H1 (cell line): ENCODE measurements at regions not wholly inside any gene's neighbourhood (a gene's known extent, or its start where the extent isn't known, plus 50 kb on each side); places are given as distances from the start of the nearest gene placed in this dataset.

Source experiments
- CTCF ChIA-PET: fragments of 300-600 bp; sonication (Branson Sonifier 250); formaldehyde crosslinking; loops from one replicate; lab custom pipeline; 2021; ENCODE audit not compliant: partially characterized antibody; lab: Charles Lee
- POLR2A ChIA-PET: fragments of 300-600 bp; sonication (Branson Sonifier 250); formaldehyde crosslinking; loops from one replicate; lab custom pipeline; 2021; ENCODE audit warnings: inconsistent platforms; ENCODE audit not compliant: partially characterized antibody; lab: Charles Lee
- DNase-seq, 2 experiments: peaks; one replicate each; pipeline versions ENCODE4 v3.0.0 to v3.0.0-alpha.2; 2010 to 2022; ENCODE audit warnings: low spot score in 2 of 2, low read depth in 1 of 2, mixed read lengths in 1 of 2
- FAIRE-seq: peaks from 2 replicates; lab custom pipeline; 2011; peaks lifted over from hg19 to GRCh38; lab: Jason Lieb, UNC
- H2AFZ ChIP-seq: 2 replicates; pipeline ENCODE4 v1.8.1; 2012; ENCODE audit warnings: low read length, inconsistent platforms
- H2AK5ac ChIP-seq: 2 replicates; pipeline ENCODE4 v1.6.1; 2013; ENCODE audit warnings: low read depth, low read length
- H2BK120ac ChIP-seq: replicated peaks from 2 replicates; pipeline ENCODE3; 2013; ENCODE audit warnings: low read depth, low read length, inconsistent platforms
- H2BK12ac ChIP-seq: 2 replicates; pipeline ENCODE4 v1.6.1; 2013; ENCODE audit warnings: low read depth, low read length
- H2BK15ac ChIP-seq: 2 replicates; pipeline ENCODE4 v1.6.1; 2013; ENCODE audit warnings: low read length
- H2BK20ac ChIP-seq: 2 replicates; pipeline ENCODE4 v1.6.1; 2013; ENCODE audit warnings: low read length
- H2BK5ac ChIP-seq: 2 replicates; pipeline ENCODE4 v1.6.1; 2013; ENCODE audit warnings: low read depth, low read length
- H3K14ac ChIP-seq: 2 replicates; pipeline ENCODE4 v1.6.1; 2013; ENCODE audit warnings: inconsistent platforms; ENCODE audit not compliant: insufficient read length
- H3K18ac ChIP-seq: 2 replicates; pipeline ENCODE4 v1.6.1; 2013; ENCODE audit warnings: low read length; ENCODE audit errors: extremely low read depth
- H3K23ac ChIP-seq: 2 replicates; pipeline ENCODE4 v1.6.1; 2013; ENCODE audit warnings: inconsistent platforms; ENCODE audit not compliant: insufficient read length
- H3K23me2 ChIP-seq: 2 replicates; pipeline ENCODE4 v1.6.1; 2013; ENCODE audit warnings: low read depth, low read length
- H3K27ac ChIP-seq: 2 replicates; pipeline ENCODE4 v1.6.1; 2011; ENCODE audit warnings: low read depth, low read length, inconsistent platforms
- H3K27me3 ChIP-seq, 4 experiments: replicated peaks in 1 of 4; 1 replicate in 1 of 4; 2 replicates in 3 of 4; pipeline versions ENCODE4 v1.6.1 to v1.8.1; 2011 to 2013; ENCODE audit warnings: low read length in 3 of 4, mild to moderate bottlenecking in 3 of 4, inconsistent platforms in 2 of 4, mixed read lengths in 2 of 4, moderate library complexity in 1 of 4; ENCODE audit not compliant: control insufficient read depth in 3 of 4, insufficient read depth in 3 of 4; ENCODE audit errors: extremely low read depth in 1 of 4
- H3K36me3 ChIP-seq, 4 experiments: 2 replicates each; pipeline versions ENCODE4 v1.6.1 to v1.8.1; 2011 to 2013; ENCODE audit warnings: mild to moderate bottlenecking in 4 of 4, low read length in 3 of 4, moderate library complexity in 2 of 4, control low read depth in 1 of 4, inconsistent platforms in 1 of 4; ENCODE audit not compliant: insufficient read depth in 4 of 4, control insufficient read depth in 2 of 4
- H3K4ac ChIP-seq: replicated peaks from 2 replicates; pipeline ENCODE3; 2013; ENCODE audit warnings: low read length, low read depth, mixed read lengths, inconsistent platforms; ENCODE audit not compliant: insufficient read length
- H3K4me1 ChIP-seq, 4 experiments: replicated peaks in 1 of 4; 1 replicate in 1 of 4; 2 replicates in 3 of 4; pipeline versions ENCODE4 v1.6.1 to v1.8.1; 2011 to 2013; ENCODE audit warnings: low read length in 3 of 4, inconsistent platforms in 2 of 4, mixed read lengths in 1 of 4; ENCODE audit not compliant: insufficient read depth in 4 of 4, control insufficient read depth in 3 of 4
- H3K4me2 ChIP-seq, 2 experiments: 2 replicates each; pipeline versions ENCODE4 v1.6.1 to v1.8.1; 2011 to 2013; ENCODE audit warnings: low read depth in 2 of 2, low read length in 2 of 2, control low read depth in 1 of 2, inconsistent platforms in 1 of 2, mild to moderate bottlenecking in 1 of 2; ENCODE audit not compliant: insufficient read depth in 1 of 2
- H3K4me3 ChIP-seq, 4 experiments: fragments of 200-600, 300-600 bp in 1 of 4; sonication (generic), shearing (Covaris generic), sonication (Bioruptor Twin) in 1 of 4; 2 replicates each; pipeline versions ENCODE4 v1.5.1 to v1.8.1; 2011 to 2016; ENCODE audit warnings: low read length in 4 of 4, low read depth in 3 of 4, control low read depth in 2 of 4, inconsistent platforms in 2 of 4, mild to moderate bottlenecking in 2 of 4, mixed read lengths in 1 of 4, moderate library complexity in 1 of 4; ENCODE audit not compliant: insufficient read depth in 2 of 4; ENCODE audit errors: extremely low read depth in 1 of 4
- H3K56ac ChIP-seq: replicated peaks from 2 replicates; pipeline ENCODE3; 2013; ENCODE audit warnings: low read depth, mild to moderate bottlenecking, mixed read lengths, low read length, inconsistent platforms; ENCODE audit not compliant: insufficient read length
- H3K79me1 ChIP-seq: 2 replicates; pipeline ENCODE4 v1.6.1; 2013; ENCODE audit warnings: low read depth, low read length, control low read depth
- H3K79me2 ChIP-seq, 2 experiments: 2 replicates each; pipeline versions ENCODE4 v1.6.1 to v1.8.1; 2012 to 2013; ENCODE audit warnings: low read length in 2 of 2, mild to moderate bottlenecking in 2 of 2, inconsistent platforms in 1 of 2; ENCODE audit not compliant: insufficient read depth in 2 of 2, control insufficient read depth in 1 of 2
- H3K9ac ChIP-seq, 4 experiments: replicated peaks in 1 of 4; 1 replicate in 1 of 4; 2 replicates in 3 of 4; pipeline versions ENCODE4 v1.6.1 to v1.8.1; 2011 to 2013; ENCODE audit warnings: low read depth in 3 of 4, low read length in 3 of 4, control low read depth in 2 of 4, mild to moderate bottlenecking in 2 of 4, moderate library complexity in 2 of 4, inconsistent platforms in 1 of 4; ENCODE audit errors: extremely low read depth in 1 of 4
- H3K9me3 ChIP-seq, 2 experiments: 2 replicates each; pipeline versions ENCODE4 v1.6.1 to v1.8.1; 2012 to 2013; ENCODE audit warnings: mild to moderate bottlenecking in 2 of 2, moderate library complexity in 2 of 2, control low read depth in 1 of 2, inconsistent platforms in 1 of 2, low read depth in 1 of 2, low read length in 1 of 2, mixed read lengths in 1 of 2; ENCODE audit not compliant: insufficient read depth in 2 of 2
- H4K20me1 ChIP-seq, 2 experiments: replicated peaks in 1 of 2; 2 replicates each; pipeline versions ENCODE3 to v1.8.1; 2011 to 2013; ENCODE audit warnings: inconsistent platforms in 2 of 2, low read length in 2 of 2, mild to moderate bottlenecking in 1 of 2; ENCODE audit not compliant: insufficient read depth in 2 of 2, control insufficient read depth in 1 of 2
- H4K5ac ChIP-seq: 2 replicates; pipeline ENCODE4 v1.6.1; 2013; ENCODE audit warnings: low read length, low read depth, mixed read lengths, inconsistent platforms; ENCODE audit not compliant: insufficient read length
- H4K8ac ChIP-seq: 2 replicates; pipeline ENCODE4 v1.8.0; 2013; ENCODE audit warnings: mild to moderate bottlenecking, moderate library complexity, low read length, inconsistent platforms; ENCODE audit not compliant: insufficient read depth; ENCODE audit errors: extremely low read depth
- H4K91ac ChIP-seq: replicated peaks from 2 replicates; pipeline ENCODE3; 2013; ENCODE audit warnings: low read length, mixed read lengths, inconsistent platforms; ENCODE audit not compliant: insufficient read length
- ASH2L ChIP-seq: fragments of 200-600, 300-600 bp; sonication (generic); IDR thresholded peaks from one replicate; pipeline ENCODE4 v1.7.1; 2017; ENCODE audit warnings: low read length
- BRCA1 ChIP-seq: IDR thresholded peaks from 2 replicates; pipeline ENCODE4 v1.6.1; 2012; ENCODE audit warnings: low read depth, low read length, improper control_type of control experiment
- CREB1 ChIP-seq: IDR thresholded peaks from 2 replicates; pipeline ENCODE4 v1.6.1; 2012; ENCODE audit warnings: inconsistent platforms
- EP300 ChIP-seq, 2 experiments: IDR thresholded peaks; 1 replicate in 1 of 2; 2 replicates in 1 of 2; pipeline ENCODE4 v1.6.1; 2011 to 2012; ENCODE audit warnings: low read depth in 2 of 2, low read length in 2 of 2, mild to moderate bottlenecking in 2 of 2, borderline replicate concordance in 1 of 2, inconsistent platforms in 1 of 2, moderate library complexity in 1 of 2
- JUN ChIP-seq: IDR thresholded peaks from 2 replicates; pipeline ENCODE4 v1.6.1; 2011; ENCODE audit warnings: low read depth, mild to moderate bottlenecking, improper control_type of control experiment, low read length
- JUND ChIP-seq: IDR thresholded peaks from 2 replicates; pipeline ENCODE4 v1.6.1; 2011; ENCODE audit warnings: mild to moderate bottlenecking, improper control_type of control experiment, low read length
- KDM1A ChIP-seq: fragments of 200-600, 300-600 bp; sonication (generic); IDR thresholded peaks from 2 replicates; pipeline ENCODE4 v1.7.1; 2016; ENCODE audit warnings: mild to moderate bottlenecking, low read length, borderline replicate concordance
- PHF8 ChIP-seq: fragments of 200-600 bp; sonication (generic); conservative IDR thresholded peaks from 2 replicates; pipeline ENCODE4 v1.7.1; 2012; ENCODE audit warnings: low read depth, mild to moderate bottlenecking, inconsistent platforms, low read length, moderate library complexity
- POU5F1 ChIP-seq: IDR thresholded peaks from 2 replicates; pipeline ENCODE4 v1.6.1; 2011; ENCODE audit warnings: low read depth, mild to moderate bottlenecking, low read length, moderate library complexity
- SAP30 ChIP-seq: fragments of 300-600 bp; sonication (generic); IDR thresholded peaks from 2 replicates; pipeline ENCODE4 v1.7.1; 2012; ENCODE audit warnings: low read length, moderate library complexity, mild to moderate bottlenecking, inconsistent platforms; ENCODE audit not compliant: insufficient read depth, insufficient replicate concordance
- SP4 ChIP-seq: IDR thresholded peaks from 2 replicates; pipeline ENCODE4 v1.6.1; 2012; ENCODE audit warnings: low read length, inconsistent platforms
- TBP ChIP-seq: IDR thresholded peaks from 2 replicates; pipeline ENCODE4 v1.6.1; 2011; ENCODE audit warnings: low read depth, low read length, improper control_type of control experiment
- YY1 ChIP-seq: IDR thresholded peaks from 2 replicates; pipeline ENCODE4 v1.6.1; 2011; ENCODE audit warnings: low read depth, mild to moderate bottlenecking, low read length
- WGBS, 2 experiments: shearing (Covaris generic) in 1 of 2; methylation state at CpG; one replicate each; pipeline versions ENCODE4 v1.1.6 to v1.1.7; 2013 to 2015; ENCODE audit warnings: low lambda C conversion rate in 2 of 2, mixed read lengths in 2 of 2, inconsistent platforms in 1 of 2, low coverage in 1 of 2, missing lambda C conversion rate in 1 of 2; ENCODE audit not compliant: insufficient replicate concordance in 2 of 2, insufficient coverage in 1 of 2, insufficient read length in 1 of 2; ENCODE audit errors: extremely low coverage in 1 of 2, missing lambda C conversion rate in 1 of 2; 5-methylcytosine and 5-hydroxymethylcytosine counted together

GRCh38 chr7:45514944-45515343, 59.2 kb upstream of the ADCY1 start:
- H4K5ac ChIP-seq, result no peak overlapping the region
- 83% methylated on average over 4 of the region's 4 CpGs; no CpG with 5 or more reads in 1 of the 2 experiments for WGBS, 2 experiments
- no peak overlapping the region for H3K18ac ChIP-seq
- no peak overlapping the region for H3K9ac ChIP-seq
- FAIRE-seq (no peak), DNase-seq (no peak)
- H3K36me3 ChIP-seq, result no peaks in the 10 kb centered on the region
- no peaks in the 10 kb centered on the region for H3K79me1 ChIP-seq
- H2AK5ac ChIP-seq, result no peak overlapping the region
- no peak overlapping the region for H3K14ac ChIP-seq
- CTCF ChIA-PET, result no interaction called here
- no peak overlapping the region for H3K4ac ChIP-seq
- H3K27ac ChIP-seq, result no peak overlapping the region
- no peak overlapping the region for H3K23ac ChIP-seq
- H3K4me2 ChIP-seq, result no peak overlapping the region
- no peak overlapping the region for H2BK120ac ChIP-seq
- H4K8ac ChIP-seq, result no peak overlapping the region
- H4K20me1 ChIP-seq, result no peaks in the 10 kb centered on the region
- H2BK20ac ChIP-seq, result no peak overlapping the region
- peaks cover 2 to 3% of the 10 kb centered on the region in 2 experiments; a peak in 3 of 4 replicates for H3K9me3 ChIP-seq
- POLR2A ChIA-PET, result no interaction called here
- H2AFZ ChIP-seq, result no peak overlapping the region
- H3K27me3 ChIP-seq, result no peaks in the 10 kb centered on the region
- H3K4me1 ChIP-seq, result peaks cover 0 to 5% (median 0%) of the 10 kb centered on the region in 4 experiments; a peak in 2 of 7 replicates
- H3K56ac ChIP-seq, result no peak overlapping the region
- H3K79me2 ChIP-seq, result no peaks in the 10 kb centered on the region
- no peaks in the 10 kb centered on the region for H3K23me2 ChIP-seq
- no peak overlapping the region for H3K4me3 ChIP-seq
- H2BK15ac ChIP-seq, result no peak overlapping the region
- no peak overlapping the region for H4K91ac ChIP-seq
- no peak overlapping the region for H2BK5ac ChIP-seq
- no peak overlapping the region for H2BK12ac ChIP-seq
- TF ChIP-seq JUN (no peak), JUND (no peak), TBP (no peak), YY1 (no peak), CREB1 (no peak), PHF8 (no peak), EP300 (IDR thresholded peaks at IDR 0.05; ENCODE audit: borderline replicate concordance in 1 of 2, low read depth in 2 of 2, low read length in 2 of 2) (no peak), SAP30 (no peak), ASH2L (no peak), KDM1A (no peak), SP4 (no peak), POU5F1 (no peak), BRCA1 (no peak)
